D341Med (cell line): ENCODE measurements at regions not wholly inside any gene's neighbourhood (a gene's known extent, or its start where the extent isn't known, plus 50 kb on each side); places are given as distances from the start of the nearest gene placed in this dataset.
"Not testable (repeated sequence)": the region's sequence is repeated elsewhere in the genome, so short reads cannot be mapped to it uniquely, and the experiment has no call there.

Experiments used
- DNase-seq: peaks from one replicate; pipeline ENCODE4 v3.0.0; 2012; ENCODE audit warnings: low spot score

GRCh38 chr6:80508885-80509630 is 402.6 kb downstream of the BCKDHB start:
- DNase-seq, result no peak

GRCh38 chr6:80504882-80505281 is 398.4 kb downstream of the BCKDHB start:
- DNase-seq, result no peak

GRCh38 chr6:80503660-80504059 is 397.2 kb downstream of the BCKDHB start:
- DNase-seq, result no peak

GRCh38 chr6:80502871-80503270 is 396.4 kb downstream of the BCKDHB start:
- no peak for DNase-seq

GRCh38 chr6:80501636-80502035 is 395.2 kb downstream of the BCKDHB start:
- DNase-seq, result no peak

- DNase-seq, result not testable (repeated sequence)
Measured at GRCh38 chr6:80497696-80498486, 391.4 kb downstream of the BCKDHB start.

- DNase-seq, result no peak
Measured at GRCh38 chr6:80489911-80490635, 383.6 kb downstream of the BCKDHB start.

GRCh38 chr6:80488190-80488589 is 381.7 kb downstream of the BCKDHB start:
- no peak for DNase-seq

GRCh38 chr6:80485494-80485893 is 379.0 kb downstream of the BCKDHB start:
- DNase-seq, result not testable (repeated sequence)

- no peak for DNase-seq
Measured at GRCh38 chr6:80482056-80482455, 375.6 kb downstream of the BCKDHB start.

- DNase-seq, result no peak
Measured at GRCh38 chr6:80480421-80481157, 374.1 kb downstream of the BCKDHB start.

GRCh38 chr6:80478030-80478429 is 371.6 kb downstream of the BCKDHB start:
- no peak for DNase-seq

- DNase-seq, result no peak
Measured at GRCh38 chr6:80477591-80477990, 371.1 kb downstream of the BCKDHB start.

- DNase-seq, result no peak
Measured at GRCh38 chr6:80472271-80472670, 365.8 kb downstream of the BCKDHB start.

GRCh38 chr6:80469977-80470376 is 363.5 kb downstream of the BCKDHB start:
- DNase-seq, result no peak

GRCh38 chr6:80468398-80468797 is 361.9 kb downstream of the BCKDHB start:
- DNase-seq, result no peak

- DNase-seq, result no peak
Measured at GRCh38 chr6:80467408-80467807, 360.9 kb downstream of the BCKDHB start.

- no peak for DNase-seq
Measured at GRCh38 chr6:80466981-80467380, 360.5 kb downstream of the BCKDHB start.

GRCh38 chr6:80465513-80465912 is 359.0 kb downstream of the BCKDHB start:
- DNase-seq, result no peak

GRCh38 chr6:80464901-80465300 is 358.4 kb downstream of the BCKDHB start:
- DNase-seq, result no peak

GRCh38 chr6:80463197-80463596 is 356.7 kb downstream of the BCKDHB start:
- no peak for DNase-seq

- DNase-seq, result no peak
Measured at GRCh38 chr6:80460257-80460865, 353.9 kb downstream of the BCKDHB start.
